CD8-positive, alpha-beta memory T cell (primary cell): ENCODE measurements at regions not wholly inside any gene's neighbourhood (a gene's known extent, or its start where the extent isn't known, plus 50 kb on each side); places are given as distances from the start of the nearest gene placed in this dataset.

ENCODE experiments used
- CTCF ChIA-PET: fragments of 350-600 bp; sonication (Branson Sonifier 250); formaldehyde crosslinking; loops from one replicate; lab custom pipeline; 2021; ENCODE audit warnings: antibody characterized with exemption; lab: Charles Lee
- POLR2A ChIA-PET: fragments of 350-600 bp; sonication (Branson Sonifier 250); formaldehyde crosslinking; loops from one replicate; lab custom pipeline; 2021; ENCODE audit warnings: antibody characterized with exemption; lab: Charles Lee
- DNase-seq, 5 donors: peaks; one replicate each; pipeline versions ENCODE4 v3.0.0 to v3.0.0-alpha.2; 2020 to 2022; ENCODE audit warnings: mixed read lengths in 1 of 5
- H3K27ac ChIP-seq: one replicate; pipeline ENCODE4 v1.7.0; 2013; ENCODE audit warnings: low read depth, mild to moderate bottlenecking, low read length, moderate library complexity
- H3K27me3 ChIP-seq: 2 replicates; pipeline ENCODE4 v1.7.0; 2013; ENCODE audit warnings: low read length, mild to moderate bottlenecking; ENCODE audit not compliant: insufficient read depth, poor library complexity, severe bottlenecking
- H3K36me3 ChIP-seq: 2 replicates; pipeline ENCODE4 v1.7.0; 2013; ENCODE audit warnings: mild to moderate bottlenecking, low read length, moderate library complexity; ENCODE audit not compliant: insufficient read depth
- H3K4me1 ChIP-seq: 2 replicates; pipeline ENCODE4 v1.7.0; 2013; ENCODE audit warnings: mild to moderate bottlenecking, low read length, moderate library complexity; ENCODE audit not compliant: insufficient read depth
- H3K4me3 ChIP-seq: 2 replicates; pipeline ENCODE4 v1.7.0; 2013; ENCODE audit warnings: mild to moderate bottlenecking, low read length
- H3K9me3 ChIP-seq: 2 replicates; pipeline ENCODE4 v1.7.0; 2013; ENCODE audit warnings: mild to moderate bottlenecking, low read length
- H3K27ac Mint-ChIP-seq, 8 donors: one replicate each; pipeline ENCODE4 v1.8.0; 2020 to 2021; ENCODE audit warnings: mixed read lengths in 8 of 8, mild to moderate bottlenecking in 6 of 8, inconsistent platforms in 3 of 8, moderate library complexity in 3 of 8
- H3K27me3 Mint-ChIP-seq, 2 donors: one replicate each; pipeline ENCODE4 v1.8.0; 2020 to 2021; ENCODE audit warnings: mixed read lengths in 2 of 2, mild to moderate bottlenecking in 1 of 2, moderate library complexity in 1 of 2
- H3K36me3 Mint-ChIP-seq, 3 donors: one replicate each; pipeline ENCODE4 v1.8.0; 2020 to 2021; ENCODE audit warnings: mixed read lengths in 3 of 3, inconsistent platforms in 1 of 3, mild to moderate bottlenecking in 1 of 3
- H3K4me1 Mint-ChIP-seq, 3 donors: one replicate each; pipeline ENCODE4 v1.8.0; 2020 to 2021; ENCODE audit warnings: mixed read lengths in 3 of 3, inconsistent platforms in 1 of 3, mild to moderate bottlenecking in 1 of 3
- H3K4me3 Mint-ChIP-seq, 7 donors: one replicate each; pipeline ENCODE4 v1.8.0; 2020 to 2021; ENCODE audit warnings: mixed read lengths in 7 of 7, mild to moderate bottlenecking in 6 of 7, moderate library complexity in 4 of 7, inconsistent platforms in 2 of 7
- H3K9me3 Mint-ChIP-seq, 5 donors: one replicate each; pipeline ENCODE4 v1.8.0; 2020 to 2022; ENCODE audit warnings: mixed read lengths in 5 of 5, mild to moderate bottlenecking in 3 of 5, moderate library complexity in 2 of 5, inconsistent platforms in 1 of 5

DNA sequence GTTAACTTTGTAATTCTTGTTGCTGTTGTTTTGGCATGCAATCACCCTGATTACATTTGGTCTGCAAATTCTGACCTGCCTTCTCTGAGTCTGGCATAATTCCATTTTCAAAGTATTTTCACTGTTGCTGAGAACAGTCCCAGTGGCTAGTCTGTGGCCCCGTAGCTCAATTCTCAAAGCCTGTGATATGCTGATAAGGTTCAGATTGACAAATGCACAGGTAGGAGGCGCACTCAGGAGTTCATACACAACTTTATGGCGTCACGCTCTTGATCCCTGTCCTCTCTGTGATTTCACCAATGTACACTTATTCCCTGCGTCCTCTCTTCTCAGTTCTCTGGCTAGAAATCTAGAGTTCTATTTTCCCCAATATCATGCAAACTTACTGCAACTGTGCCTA, 376.6 kb upstream of the SLCO3A1 start:
- Histone ChIP-seq H3K4me3 (no peak overlapping the region), H3K36me3 (no peaks in the 10 kb centered on the region), H3K27ac (no peak overlapping the region), H3K27me3 (no peaks in the 10 kb centered on the region), H3K4me1 (peaks cover 52% of the 10 kb centered on the region), H3K9me3 (no peaks in the 10 kb centered on the region)
- no peak overlapping the region for H3K27ac Mint-ChIP-seq
- H3K4me3 Mint-ChIP-seq = no peak overlapping the region
- H3K4me1 Mint-ChIP-seq = peaks cover 41 to 78% (median 73%) of the 10 kb centered on the region in 3 donors
- DNase-seq = no peak
- H3K9me3 Mint-ChIP-seq = peaks cover 0 to 17% (median 0%) of the 10 kb centered on the region in 5 donors
- CTCF ChIA-PET = no interaction called here
- peaks cover 0 to 16% (median 0%) of the 10 kb centered on the region in 3 donors for H3K36me3 Mint-ChIP-seq
- peaks cover 0 to 6% of the 10 kb centered on the region in 2 donors for H3K27me3 Mint-ChIP-seq
- POLR2A ChIA-PET = no interaction called here

DNA sequence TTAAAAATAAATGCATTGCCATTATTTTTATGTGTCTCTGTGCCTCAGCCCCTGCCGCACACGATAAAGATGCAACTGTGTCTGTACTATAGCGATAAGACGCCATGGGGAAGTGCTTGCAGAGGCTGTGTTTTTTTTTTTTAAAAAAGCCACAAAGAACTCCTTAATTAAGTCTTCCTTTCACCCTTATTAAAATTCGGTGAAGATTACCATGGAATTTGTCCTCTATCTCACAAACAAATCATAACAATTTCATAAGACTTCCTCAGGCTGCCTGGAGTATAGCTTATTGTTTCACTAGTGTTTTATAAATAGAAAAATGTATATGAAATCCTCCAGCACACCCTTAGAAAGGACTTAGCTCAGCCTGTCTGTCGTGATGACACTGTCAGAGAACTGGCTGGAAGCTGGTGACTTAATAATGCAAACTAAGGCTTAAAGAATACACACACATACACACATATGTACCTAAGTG, 374.8 kb upstream of the SLCO3A1 start:
- Mint-ChIP-seq H3K9me3 (peaks cover 0 to 17% (median 0%) of the 10 kb centered on the region in 5 donors), H3K27me3 (peaks cover 0 to 6% of the 10 kb centered on the region in 2 donors), H3K4me1 (peaks cover 48 to 83% (median 73%) of the 10 kb centered on the region in 3 donors), H3K27ac (peak overlapping the region in 1 of 8 donors; percentile 7), H3K4me3 (no peak overlapping the region), H3K36me3 (peaks cover 0 to 16% (median 1%) of the 10 kb centered on the region in 3 donors)
- ChIA-PET CTCF (interaction anchor here (0.7 to 0.9 kb wide), 2 partner anchors 9 to 12 kb away, joined by 3 read pairs; no protein-coding TSS in a partner anchor), POLR2A (no interaction called here)
- no peak for DNase-seq
- Histone ChIP-seq H3K9me3 (no peaks in the 10 kb centered on the region), H3K36me3 (no peaks in the 10 kb centered on the region), H3K27me3 (no peaks in the 10 kb centered on the region), H3K4me3 (no peak overlapping the region), H3K27ac (no peak overlapping the region), H3K4me1 (peaks cover 57% of the 10 kb centered on the region)

DNA sequence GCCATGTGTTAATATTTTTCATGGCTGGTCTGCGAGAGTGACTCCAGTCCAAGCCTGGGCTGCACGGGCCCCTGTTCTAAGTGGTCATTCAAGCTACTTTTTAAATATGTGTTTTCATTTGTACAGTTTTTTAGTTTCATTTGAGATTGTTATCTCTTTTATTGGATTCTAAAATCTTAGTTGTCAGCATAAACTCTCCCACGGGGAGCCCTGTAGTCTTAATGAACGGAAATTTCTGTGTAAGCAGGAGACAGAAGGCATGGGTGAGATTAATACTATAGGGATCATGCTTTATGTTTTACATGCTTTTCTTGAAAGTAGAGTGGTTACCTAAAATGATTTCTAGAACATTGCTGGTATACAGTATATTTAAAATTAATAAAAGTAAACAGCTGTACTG, 373.1 kb upstream of the SLCO3A1 start:
- Mint-ChIP-seq H3K27ac (peak overlapping the region in 1 of 8 donors; percentile 15), H3K9me3 (peaks cover 0 to 12% (median 0%) of the 10 kb centered on the region in 5 donors), H3K36me3 (peaks cover 1 to 23% (median 2%) of the 10 kb centered on the region in 3 donors), H3K27me3 (peaks cover 0 to 3% of the 10 kb centered on the region in 2 donors), H3K4me1 (peaks cover 55 to 85% (median 71%) of the 10 kb centered on the region in 3 donors), H3K4me3 (no peak overlapping the region)
- H3K9me3 ChIP-seq = no peaks in the 10 kb centered on the region
- ChIA-PET CTCF (no interaction called here), POLR2A (no interaction called here)
- H3K4me3 ChIP-seq = no peak overlapping the region
- no peak for DNase-seq
- H3K27me3 ChIP-seq = no peaks in the 10 kb centered on the region
- H3K36me3 ChIP-seq = no peaks in the 10 kb centered on the region
- peaks cover 66% of the 10 kb centered on the region for H3K4me1 ChIP-seq
- H3K27ac ChIP-seq = no peak overlapping the region

DNA sequence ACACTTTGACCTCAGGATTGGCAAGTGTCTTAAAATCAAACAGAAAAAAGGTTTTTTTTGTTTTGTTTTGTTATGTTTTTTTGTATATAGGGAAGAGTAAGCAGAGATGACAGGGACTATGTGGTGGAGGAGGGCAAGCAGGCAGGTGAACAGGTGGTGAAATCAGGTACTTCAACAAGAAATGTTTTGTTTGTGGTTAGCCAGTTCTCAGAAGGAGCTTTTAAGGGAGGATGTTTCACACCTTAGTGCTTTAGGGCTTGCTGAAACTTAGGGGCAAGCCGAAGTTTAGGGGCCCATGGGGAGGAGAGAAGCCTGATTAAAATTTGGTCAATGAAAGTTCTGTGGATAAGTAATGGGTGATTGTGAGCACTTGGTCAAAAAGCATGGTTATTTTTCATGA, 370.7 kb upstream of the SLCO3A1 start:
- Histone ChIP-seq H3K4me1 (peaks cover 66% of the 10 kb centered on the region), H3K27me3 (no peaks in the 10 kb centered on the region), H3K36me3 (no peaks in the 10 kb centered on the region), H3K27ac (no peak overlapping the region), H3K9me3 (no peaks in the 10 kb centered on the region), H3K4me3 (no peak overlapping the region)
- Mint-ChIP-seq H3K4me1 (peaks cover 56 to 80% (median 71%) of the 10 kb centered on the region in 3 donors), H3K27me3 (peaks cover 0 to 10% of the 10 kb centered on the region in 2 donors), H3K9me3 (peaks cover 0 to 12% (median 0%) of the 10 kb centered on the region in 5 donors), H3K27ac (peak overlapping the region in 6 of 8 donors; percentile 59 to 93 (median 86)), H3K4me3 (peak overlapping the region in 6 of 7 donors; percentile 17 to 68 (median 62)), H3K36me3 (peaks cover 2 to 20% (median 2%) of the 10 kb centered on the region in 3 donors)
- peak in 1 of 5 donors; percentile 26 for DNase-seq
- ChIA-PET POLR2A (no interaction called here), CTCF (no interaction called here)

DNA sequence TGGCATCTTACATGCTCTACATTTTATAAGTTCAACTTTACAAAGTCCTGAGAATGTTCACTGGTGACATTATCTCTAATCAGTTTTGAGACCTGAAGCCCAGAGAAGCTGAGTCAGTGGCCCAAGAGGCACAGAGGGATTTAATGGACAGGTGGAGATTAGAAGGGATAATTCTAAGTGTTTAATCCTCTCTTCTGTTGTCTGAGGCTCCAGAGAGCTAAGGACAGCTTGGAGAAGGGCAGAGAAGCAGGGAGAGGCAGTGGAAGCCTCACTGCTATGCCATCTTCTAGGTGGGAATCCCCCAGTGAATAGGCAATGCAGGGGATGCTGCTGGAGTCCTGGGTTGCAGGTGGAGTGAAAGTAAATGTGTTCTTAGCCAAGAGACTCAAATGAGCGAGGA, 369.4 kb upstream of the SLCO3A1 start:
- peak overlapping the region in 6 of 8 donors; percentile 11 to 80 (median 52) for H3K27ac Mint-ChIP-seq

DNA sequence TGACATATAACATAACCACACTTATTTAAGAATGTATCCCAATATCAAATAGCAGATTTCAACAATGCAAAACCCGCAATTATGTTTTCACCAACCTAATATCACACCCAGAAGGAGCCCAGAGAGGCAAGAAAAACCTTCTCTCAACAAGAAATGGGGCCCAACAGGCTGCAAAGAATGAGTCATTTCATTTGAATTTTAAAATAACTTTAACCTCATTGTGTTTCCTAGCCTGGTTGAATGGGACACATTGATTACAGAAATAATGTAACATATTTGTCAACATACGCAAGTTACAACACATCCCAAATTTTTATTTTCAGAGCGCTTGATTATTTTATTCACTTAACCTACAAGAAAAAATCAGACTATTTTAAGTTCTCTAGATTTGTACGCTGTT, 365.1 kb upstream of the SLCO3A1 start:
- Histone ChIP-seq H3K4me3 (no peak overlapping the region), H3K36me3 (no peaks in the 10 kb centered on the region), H3K4me1 (peaks cover 15% of the 10 kb centered on the region), H3K27me3 (no peaks in the 10 kb centered on the region), H3K27ac (no peak overlapping the region), H3K9me3 (no peaks in the 10 kb centered on the region)
- ChIA-PET CTCF (interaction anchor here (1.2 kb wide), 1 partner anchor 186 kb away, joined by 4 read pairs; no protein-coding TSS in a partner anchor), POLR2A (no interaction called here)
- Mint-ChIP-seq H3K4me1 (peaks cover 33 to 54% (median 53%) of the 10 kb centered on the region in 3 donors), H3K27ac (no peak overlapping the region), H3K36me3 (peaks cover 2 to 25% (median 4%) of the 10 kb centered on the region in 3 donors), H3K4me3 (no peak overlapping the region), H3K27me3 (peaks cover 0 to 13% of the 10 kb centered on the region in 2 donors), H3K9me3 (peaks cover 0 to 18% (median 0%) of the 10 kb centered on the region in 5 donors)
- DNase-seq = no peak

More for the DNA sequence above, 369.4 kb upstream of the SLCO3A1 start:
- no peak for DNase-seq
- Mint-ChIP-seq H3K4me1 (peaks cover 54 to 71% (median 65%) of the 10 kb centered on the region in 3 donors), H3K27me3 (peaks cover 0 to 13% of the 10 kb centered on the region in 2 donors), H3K36me3 (peaks cover 2 to 24% (median 2%) of the 10 kb centered on the region in 3 donors), H3K9me3 (peaks cover 0 to 12% (median 0%) of the 10 kb centered on the region in 5 donors), H3K4me3 (peak overlapping the region in 1 of 7 donors; percentile 28)
- no peaks in the 10 kb centered on the region for H3K27me3 ChIP-seq
- no peak overlapping the region for H3K27ac ChIP-seq
- no peaks in the 10 kb centered on the region for H3K9me3 ChIP-seq
- H3K4me1 ChIP-seq = peaks cover 58% of the 10 kb centered on the region
- no peaks in the 10 kb centered on the region for H3K36me3 ChIP-seq
- no peak overlapping the region for H3K4me3 ChIP-seq
- POLR2A ChIA-PET = no interaction called here
- CTCF ChIA-PET = no interaction called here

DNA sequence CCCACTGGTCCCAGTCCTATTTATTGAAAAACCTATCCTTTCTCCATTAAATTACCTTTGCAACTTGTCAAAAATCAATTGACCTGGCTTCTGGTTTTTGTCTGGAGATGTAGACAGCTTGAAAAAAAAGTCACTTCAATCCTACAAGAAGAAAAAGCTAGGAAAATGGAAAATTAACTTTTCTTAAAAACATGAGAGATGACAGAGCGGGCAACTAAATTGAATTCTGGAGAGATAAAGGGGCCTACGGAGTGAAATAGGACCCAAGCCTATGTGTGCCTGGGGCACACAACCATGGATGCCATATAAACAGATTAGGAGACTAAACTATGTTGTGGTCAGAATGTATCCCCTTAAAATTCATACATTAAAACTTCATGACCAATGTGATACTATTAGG, 363.3 kb upstream of the SLCO3A1 start:
- no peaks in the 10 kb centered on the region for H3K36me3 ChIP-seq
- H3K4me1 ChIP-seq = no peaks in the 10 kb centered on the region
- DNase-seq = no peak
- ChIA-PET POLR2A (no interaction called here), CTCF (no interaction called here)
- peaks cover 19 to 37% (median 37%) of the 10 kb centered on the region in 3 donors for H3K4me1 Mint-ChIP-seq
- H3K4me3 ChIP-seq = no peak overlapping the region
- H3K27me3 Mint-ChIP-seq = peaks cover 0 to 13% of the 10 kb centered on the region in 2 donors
- peaks cover 2 to 17% (median 2%) of the 10 kb centered on the region in 3 donors for H3K36me3 Mint-ChIP-seq
- H3K9me3 ChIP-seq = no peaks in the 10 kb centered on the region
- no peaks in the 10 kb centered on the region for H3K27me3 ChIP-seq
- H3K4me3 Mint-ChIP-seq = peak overlapping the region in 2 of 7 donors; percentile 20 to 52
- peak overlapping the region in 2 of 8 donors; percentile 33 to 84 for H3K27ac Mint-ChIP-seq
- peaks cover 0 to 18% (median 0%) of the 10 kb centered on the region in 5 donors for H3K9me3 Mint-ChIP-seq
- H3K27ac ChIP-seq = no peak overlapping the region
